Activated naive CD8-positive, alpha-beta T cell (primary cell): ENCODE measurements at regions not wholly inside any gene's neighbourhood (a gene's known extent, or its start where the extent isn't known, plus 50 kb on each side); places are given as distances from the start of the nearest gene placed in this dataset.
"Not testable (repeated sequence)": the region's sequence is repeated elsewhere in the genome, so short reads cannot be mapped to it uniquely, and the experiment has no call there.

Experiments
- H3K27ac Mint-ChIP-seq: one replicate; pipeline ENCODE4 v1.8.0; 2021; ENCODE audit warnings: mixed read lengths
- H3K27me3 Mint-ChIP-seq: one replicate; pipeline ENCODE4 v1.8.0; 2021; ENCODE audit warnings: mixed read lengths
- H3K36me3 Mint-ChIP-seq: one replicate; pipeline ENCODE4 v1.8.0; 2021; ENCODE audit warnings: mixed read lengths
- H3K4me1 Mint-ChIP-seq: one replicate; pipeline ENCODE4 v1.8.0; 2021; ENCODE audit warnings: low read depth, mixed read lengths
- H3K4me3 Mint-ChIP-seq: one replicate; pipeline ENCODE4 v1.8.0; 2021; ENCODE audit warnings: mild to moderate bottlenecking, mixed read lengths
- H3K9me3 Mint-ChIP-seq: one replicate; pipeline ENCODE4 v1.8.0; 2021; ENCODE audit warnings: low read depth, mixed read lengths

GRCh38 chr4:1544435-1544834, 138.2 kb upstream of the NKX1-1 start:
- H3K4me3 Mint-ChIP-seq, result peak overlapping the region; percentile 44
- H3K9me3 Mint-ChIP-seq, H3K27ac Mint-ChIP-seq, H3K27me3 Mint-ChIP-seq, H3K36me3 Mint-ChIP-seq: not testable (repeated sequence)
- peaks cover 21% of the 10 kb centered on the region for H3K4me1 Mint-ChIP-seq

- H3K4me3 Mint-ChIP-seq, result no peak overlapping the region
These were observed 137.7 kb upstream of the NKX1-1 start for GRCh38 chr4:1543976-1544375.

GRCh38 chr4:1543561-1543960, 137.3 kb upstream of the NKX1-1 start:
- no peaks in the 10 kb centered on the region for H3K27me3 Mint-ChIP-seq
- no peak overlapping the region for H3K4me3 Mint-ChIP-seq
- no peaks in the 10 kb centered on the region for H3K36me3 Mint-ChIP-seq
- H3K27ac Mint-ChIP-seq, result no peak overlapping the region
- H3K9me3 Mint-ChIP-seq, result no peaks in the 10 kb centered on the region
- H3K4me1 Mint-ChIP-seq, result peaks cover 20% of the 10 kb centered on the region

More at GRCh38 chr4:1543976-1544375, 137.7 kb upstream of the NKX1-1 start:
- no peaks in the 10 kb centered on the region for H3K36me3 Mint-ChIP-seq
- peaks cover 21% of the 10 kb centered on the region for H3K4me1 Mint-ChIP-seq
- H3K27ac Mint-ChIP-seq, result no peak overlapping the region
- H3K27me3 Mint-ChIP-seq, result no peaks in the 10 kb centered on the region
- no peaks in the 10 kb centered on the region for H3K9me3 Mint-ChIP-seq

DNA sequence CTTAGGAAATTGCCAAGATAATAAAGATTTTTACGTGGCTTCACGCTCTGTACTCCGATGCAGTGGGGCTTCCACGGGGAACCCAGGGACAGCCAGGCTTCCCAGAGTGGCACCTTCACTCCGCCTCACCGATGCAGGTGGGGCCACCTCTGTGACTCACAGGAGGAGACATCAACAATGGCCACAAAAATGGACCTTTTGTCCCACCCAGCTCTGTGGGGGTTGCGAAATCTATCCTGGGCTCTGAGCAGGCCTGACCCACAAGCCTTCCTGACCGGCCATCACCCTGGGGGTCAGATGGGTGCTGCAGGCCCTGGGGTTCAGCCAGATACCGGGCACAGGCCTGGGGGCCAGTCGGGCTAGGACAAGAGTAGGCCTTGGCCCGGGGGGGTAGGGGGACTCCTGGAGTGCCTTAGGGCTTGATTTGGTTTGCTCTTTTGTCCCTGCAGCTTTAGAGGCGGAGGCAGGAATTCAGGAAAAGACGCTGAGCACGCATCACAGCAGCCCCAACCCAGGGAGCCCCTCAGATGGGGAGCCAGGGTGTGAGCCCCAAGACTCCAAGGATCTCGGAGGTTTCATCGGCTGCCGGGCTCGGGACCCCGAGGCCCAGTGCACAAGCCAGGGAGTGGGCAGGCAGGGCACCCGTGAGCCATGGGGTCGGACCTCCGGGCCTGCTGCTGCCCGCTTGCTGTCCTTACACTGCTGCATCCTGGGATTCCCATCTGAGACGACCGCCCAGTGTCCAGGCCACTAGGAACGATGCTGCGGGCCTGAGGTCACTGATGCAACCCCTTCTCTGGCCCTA, 136.5 kb upstream of the NKX1-1 start:
- H3K9me3 Mint-ChIP-seq, result no peaks in the 10 kb centered on the region
- no peak overlapping the region for H3K27ac Mint-ChIP-seq
- no peaks in the 10 kb centered on the region for H3K36me3 Mint-ChIP-seq
- no peaks in the 10 kb centered on the region for H3K27me3 Mint-ChIP-seq
- no peak overlapping the region for H3K4me3 Mint-ChIP-seq
- peaks cover 17% of the 10 kb centered on the region for H3K4me1 Mint-ChIP-seq

DNA sequence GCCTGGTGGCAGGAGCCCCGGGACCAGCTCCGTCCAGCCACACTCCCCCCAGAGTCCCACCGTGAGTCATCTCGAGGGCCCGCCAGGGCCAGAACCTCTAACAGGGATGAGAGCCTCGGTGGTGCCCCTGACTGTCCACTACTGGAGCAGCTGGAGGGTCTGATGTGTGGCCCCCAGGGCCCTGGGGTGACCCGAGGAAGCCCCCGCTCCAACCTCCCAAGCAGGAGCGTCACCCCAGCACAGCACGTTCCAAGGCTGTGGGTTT, 135.9 kb upstream of the NKX1-1 start:
- no peak overlapping the region for H3K27ac Mint-ChIP-seq
- H3K4me3 Mint-ChIP-seq, result no peak overlapping the region
- peaks cover 11% of the 10 kb centered on the region for H3K4me1 Mint-ChIP-seq
- no peaks in the 10 kb centered on the region for H3K36me3 Mint-ChIP-seq
- no peaks in the 10 kb centered on the region for H3K9me3 Mint-ChIP-seq
- H3K27me3 Mint-ChIP-seq, result no peaks in the 10 kb centered on the region

GRCh38 chr4:1541449-1542225, 135.4 kb upstream of the NKX1-1 start:
- Mint-ChIP-seq H3K27me3 (no peaks in the 10 kb centered on the region), H3K4me3 (no peak overlapping the region), H3K9me3 (no peaks in the 10 kb centered on the region), H3K4me1 (peaks cover 10% of the 10 kb centered on the region), H3K27ac (no peak overlapping the region), H3K36me3 (no peaks in the 10 kb centered on the region)

DNA sequence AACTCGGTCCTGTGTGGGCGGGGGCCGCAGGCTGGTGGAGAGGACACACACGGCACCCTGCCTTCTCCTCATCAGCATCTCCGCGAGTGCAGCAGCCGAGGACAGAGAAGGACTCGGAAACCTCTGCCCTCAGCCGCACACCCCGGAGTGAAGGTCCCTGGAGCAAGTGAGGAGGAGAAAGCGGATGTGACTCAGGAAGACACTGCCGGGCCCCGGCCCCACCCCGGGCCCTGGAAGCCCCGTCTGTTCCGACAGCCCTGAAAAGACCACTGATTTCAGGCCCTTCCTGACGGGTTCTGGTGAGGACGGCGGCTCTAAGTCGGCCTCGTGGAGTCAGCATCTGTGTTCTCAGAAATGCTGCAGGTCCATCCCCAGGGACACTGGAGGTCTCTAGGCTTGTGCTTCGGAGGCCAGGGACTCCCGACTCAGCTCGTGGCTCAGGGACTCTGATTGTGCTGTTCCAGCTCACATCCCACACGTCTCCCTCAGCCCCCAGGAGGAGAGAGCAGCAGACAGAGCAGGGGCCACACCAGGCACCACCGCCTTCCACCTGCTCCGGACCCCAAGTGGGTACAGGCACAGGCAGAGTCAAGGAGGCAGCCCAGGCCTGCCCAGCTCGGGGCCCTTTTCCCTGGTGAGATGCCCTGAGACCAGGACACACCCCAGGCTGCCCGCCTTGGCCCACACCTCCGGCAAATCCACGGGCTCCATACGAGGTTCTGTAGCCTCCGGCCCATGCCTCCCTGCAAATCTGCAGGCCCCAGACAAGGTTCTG, 134.5 kb upstream of the NKX1-1 start:
- Mint-ChIP-seq H3K27ac (no peak overlapping the region), H3K4me1 (peaks cover 10% of the 10 kb centered on the region), H3K36me3 (no peaks in the 10 kb centered on the region), H3K4me3 (no peak overlapping the region), H3K9me3 (no peaks in the 10 kb centered on the region), H3K27me3 (no peaks in the 10 kb centered on the region)

DNA sequence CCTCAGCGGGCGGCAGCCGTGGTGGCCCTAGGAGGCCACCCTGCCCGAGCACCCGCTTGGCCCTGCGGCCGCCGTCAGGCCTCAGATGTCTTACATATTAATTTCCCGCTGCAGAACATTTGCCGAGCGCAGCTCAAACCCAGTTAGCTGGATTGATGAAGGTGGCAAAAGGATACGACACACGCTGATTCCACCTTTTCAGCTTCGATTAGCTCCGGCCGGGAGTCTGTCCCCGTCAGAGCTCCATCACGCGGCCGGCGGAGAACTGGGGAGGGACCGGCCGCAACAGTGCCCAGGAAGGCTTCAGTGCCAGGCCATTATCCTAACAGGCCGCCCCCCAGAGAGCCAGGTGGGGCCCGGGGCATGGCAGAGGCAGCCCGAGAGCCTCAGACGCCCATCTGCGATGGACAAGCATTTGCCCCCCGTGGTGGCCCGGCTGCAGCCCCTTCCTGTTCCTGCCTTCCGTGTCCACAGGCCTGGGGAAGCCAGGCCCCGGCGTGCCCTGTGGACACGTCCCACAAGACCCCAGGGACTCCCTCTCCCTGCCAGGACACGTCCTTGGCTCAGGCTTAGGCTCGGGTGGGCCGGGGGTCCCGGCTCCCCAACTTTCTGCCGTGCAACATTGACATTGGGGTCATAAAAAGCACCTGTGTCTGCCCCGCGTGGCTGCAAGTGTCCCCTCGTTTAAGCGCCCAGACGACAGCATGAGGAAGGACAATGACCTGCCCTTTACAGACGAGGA, 133.8 kb upstream of the NKX1-1 start:
- H3K27ac Mint-ChIP-seq, result no peak overlapping the region
- H3K4me3 Mint-ChIP-seq, result no peak overlapping the region
- no peaks in the 10 kb centered on the region for H3K36me3 Mint-ChIP-seq
- peaks cover 10% of the 10 kb centered on the region for H3K4me1 Mint-ChIP-seq
- no peaks in the 10 kb centered on the region for H3K27me3 Mint-ChIP-seq
- H3K9me3 Mint-ChIP-seq, result no peaks in the 10 kb centered on the region

DNA sequence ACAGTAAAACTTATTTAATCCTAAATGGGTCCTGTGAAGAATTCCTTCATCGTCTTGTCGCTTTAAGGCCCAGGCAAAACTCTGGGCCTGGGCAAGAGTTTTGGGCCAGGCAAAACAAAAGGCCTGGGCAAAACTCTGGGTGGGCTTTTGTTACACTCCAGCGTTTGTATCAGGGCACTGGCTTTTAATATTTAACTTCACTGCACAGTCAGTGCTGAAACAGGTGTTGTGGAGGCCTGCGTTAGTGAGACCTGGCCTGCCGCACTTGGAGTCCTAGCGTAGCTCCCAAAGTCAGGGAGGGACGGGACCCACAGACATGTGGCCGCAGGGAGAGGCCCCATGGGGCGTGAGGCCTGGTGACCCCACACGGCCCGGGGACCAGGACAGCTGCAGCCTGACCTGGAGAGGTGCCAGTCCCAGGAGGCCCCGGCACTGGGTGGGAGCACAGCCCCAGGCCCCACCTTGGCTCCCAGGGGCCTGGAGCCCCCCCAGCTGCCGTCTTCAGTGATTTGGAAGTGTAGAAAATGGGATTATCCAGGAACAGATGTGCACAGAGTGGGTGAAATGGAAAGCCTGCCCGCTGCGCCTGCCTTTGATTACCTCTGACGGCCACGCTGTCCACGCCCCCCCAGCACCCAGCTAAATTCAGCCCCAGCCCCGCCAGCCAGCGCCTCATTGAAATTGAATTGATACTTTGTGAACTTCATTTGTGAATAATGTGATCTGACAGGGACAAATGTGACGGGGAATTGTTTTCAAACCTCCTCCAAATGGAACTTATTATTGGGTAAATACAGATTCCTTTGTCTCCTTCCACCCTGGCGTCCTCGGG, 132.9 kb upstream of the NKX1-1 start:
- H3K36me3 Mint-ChIP-seq, result no peaks in the 10 kb centered on the region
- no peaks in the 10 kb centered on the region for H3K9me3 Mint-ChIP-seq
- H3K27ac Mint-ChIP-seq, result no peak overlapping the region
- peaks cover 5% of the 10 kb centered on the region for H3K4me1 Mint-ChIP-seq
- H3K4me3 Mint-ChIP-seq, result no peak overlapping the region
- H3K27me3 Mint-ChIP-seq, result no peaks in the 10 kb centered on the region

- H3K27ac Mint-ChIP-seq, result no peak overlapping the region
- no peaks in the 10 kb centered on the region for H3K4me1 Mint-ChIP-seq
- no peak overlapping the region for H3K4me3 Mint-ChIP-seq
- peaks cover 2% of the 10 kb centered on the region for H3K27me3 Mint-ChIP-seq
- no peaks in the 10 kb centered on the region for H3K9me3 Mint-ChIP-seq
- H3K36me3 Mint-ChIP-seq, result no peaks in the 10 kb centered on the region
These were observed 131.8 kb upstream of the NKX1-1 start for GRCh38 chr4:1538096-1538410.

GRCh38 chr4:1537410-1538095, 131.3 kb upstream of the NKX1-1 start:
- H3K27ac Mint-ChIP-seq, result no peak overlapping the region
- H3K4me3 Mint-ChIP-seq, result no peak overlapping the region
- H3K4me1 Mint-ChIP-seq, result no peaks in the 10 kb centered on the region
- peaks cover 2% of the 10 kb centered on the region for H3K27me3 Mint-ChIP-seq
- H3K36me3 Mint-ChIP-seq, result no peaks in the 10 kb centered on the region
- no peaks in the 10 kb centered on the region for H3K9me3 Mint-ChIP-seq

DNA sequence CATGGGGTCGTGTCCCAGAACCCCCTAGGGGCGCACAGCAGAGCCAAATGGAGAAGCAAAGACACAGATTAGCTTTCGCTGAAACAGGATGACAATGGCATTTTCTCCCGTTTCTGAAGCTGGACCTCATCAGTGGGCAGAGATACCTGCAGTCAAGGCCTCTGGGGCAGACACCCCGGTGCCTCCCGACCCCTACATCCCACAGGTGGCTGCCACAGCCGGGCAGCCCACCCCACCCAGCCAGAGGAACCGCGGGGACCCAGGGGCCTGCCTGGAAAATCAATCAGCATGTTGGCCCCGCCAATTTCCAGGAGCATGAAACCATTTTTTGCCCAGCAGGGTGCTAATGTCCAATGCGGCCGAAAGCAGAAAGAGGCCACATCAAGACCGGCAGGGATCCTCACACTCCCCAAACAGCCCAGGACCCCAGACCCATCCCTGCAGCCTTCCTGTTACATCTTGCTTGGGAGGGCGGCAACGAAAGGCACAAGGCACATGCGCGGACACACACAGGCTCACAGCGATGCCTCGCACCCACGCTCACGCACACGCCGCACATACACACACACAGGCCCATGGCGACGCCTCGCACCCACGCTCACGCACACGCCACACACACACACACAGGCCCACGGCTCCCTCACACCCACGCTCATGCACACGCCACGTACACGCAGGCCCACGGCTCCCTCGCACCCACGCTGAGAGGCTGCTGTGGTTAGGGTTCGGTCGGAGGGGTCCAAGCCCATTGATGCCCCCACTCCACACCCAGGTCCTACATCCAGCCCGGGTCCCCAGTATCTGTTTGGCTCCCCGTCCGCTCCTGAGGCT, 130.6 kb upstream of the NKX1-1 start:
- no peaks in the 10 kb centered on the region for H3K4me1 Mint-ChIP-seq
- no peaks in the 10 kb centered on the region for H3K9me3 Mint-ChIP-seq
- H3K4me3 Mint-ChIP-seq, result no peak overlapping the region
- peaks cover 2% of the 10 kb centered on the region for H3K27me3 Mint-ChIP-seq
- no peaks in the 10 kb centered on the region for H3K36me3 Mint-ChIP-seq
- H3K27ac Mint-ChIP-seq, result no peak overlapping the region

DNA sequence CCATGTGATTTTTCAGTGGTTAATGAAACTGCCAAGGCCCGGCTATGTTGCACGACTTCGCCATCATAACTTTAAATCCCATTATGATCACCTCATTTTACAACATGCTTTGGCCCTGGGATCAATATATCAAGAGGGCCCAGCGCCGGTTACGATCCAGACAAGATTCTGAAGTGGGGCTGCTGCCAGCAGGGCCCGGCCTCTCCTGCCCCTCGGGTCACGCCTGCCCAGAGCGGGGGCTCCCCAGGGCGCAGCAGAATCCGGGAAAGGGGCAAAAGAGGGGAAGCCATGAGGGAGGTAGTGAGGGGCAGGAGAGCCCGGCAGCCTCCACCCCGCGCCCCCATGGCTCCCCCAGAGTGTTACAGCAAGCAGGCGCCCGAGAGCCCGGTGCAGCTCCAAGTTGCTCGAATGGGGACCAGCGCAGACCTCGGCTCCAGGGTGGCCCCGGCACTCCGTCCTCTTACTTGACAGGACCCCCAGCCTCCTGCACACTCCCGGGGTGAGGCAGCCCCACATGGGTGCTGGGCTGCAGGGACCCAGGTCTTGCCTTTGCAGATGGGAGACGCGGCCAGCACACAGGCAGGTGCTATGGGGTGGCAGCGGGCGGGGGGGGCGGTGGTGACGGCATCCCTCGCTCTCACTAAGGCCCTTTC, 129.8 kb upstream of the NKX1-1 start:
- H3K4me1 Mint-ChIP-seq, result no peaks in the 10 kb centered on the region
- H3K4me3 Mint-ChIP-seq, result no peak overlapping the region
- H3K27ac Mint-ChIP-seq, result no peak overlapping the region
- H3K27me3 Mint-ChIP-seq, result peaks cover 3% of the 10 kb centered on the region
- H3K9me3 Mint-ChIP-seq, result no peaks in the 10 kb centered on the region
- no peaks in the 10 kb centered on the region for H3K36me3 Mint-ChIP-seq
